ENCODE measurements at regions not wholly inside any gene's neighbourhood (a gene's known extent, or its start where the extent isn't known, plus 50 kb on each side); places are given as distances from the start of the nearest gene placed in this dataset.

DNA sequence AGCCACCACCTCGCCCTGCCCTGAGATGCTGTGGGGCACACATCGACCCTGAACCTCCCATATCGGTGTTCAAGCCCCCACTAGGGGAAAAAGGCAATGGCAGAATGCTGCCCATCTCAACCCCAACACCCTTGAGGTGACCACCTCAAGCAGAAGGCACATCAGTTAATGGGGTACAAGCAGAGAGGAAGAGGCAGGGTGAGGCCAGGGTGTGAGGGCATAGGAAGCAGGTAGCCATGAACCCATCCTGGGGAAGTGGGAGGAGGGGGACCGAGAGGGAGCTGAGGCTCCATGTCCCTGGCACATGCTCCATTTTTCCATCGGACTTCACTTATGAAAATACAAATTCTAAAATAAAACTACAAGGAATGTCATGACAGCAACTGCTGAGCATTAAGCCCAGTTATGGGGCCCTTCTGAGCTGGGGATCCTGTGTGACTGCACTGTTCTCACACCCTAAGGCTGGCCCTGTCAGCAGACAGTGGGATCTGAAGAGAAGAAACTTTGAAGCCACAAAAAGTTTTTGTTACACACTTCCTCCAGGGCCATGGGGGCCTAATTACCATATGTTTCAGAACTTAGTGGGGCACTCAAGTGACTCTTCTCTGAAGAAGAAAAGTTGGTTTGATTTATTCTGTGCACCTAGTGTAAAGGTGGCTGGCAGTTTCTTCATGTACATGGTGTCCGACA lies 68.2 kb upstream of the FAM241A start (continued):
- TF ChIP-seq, protein P1, sequence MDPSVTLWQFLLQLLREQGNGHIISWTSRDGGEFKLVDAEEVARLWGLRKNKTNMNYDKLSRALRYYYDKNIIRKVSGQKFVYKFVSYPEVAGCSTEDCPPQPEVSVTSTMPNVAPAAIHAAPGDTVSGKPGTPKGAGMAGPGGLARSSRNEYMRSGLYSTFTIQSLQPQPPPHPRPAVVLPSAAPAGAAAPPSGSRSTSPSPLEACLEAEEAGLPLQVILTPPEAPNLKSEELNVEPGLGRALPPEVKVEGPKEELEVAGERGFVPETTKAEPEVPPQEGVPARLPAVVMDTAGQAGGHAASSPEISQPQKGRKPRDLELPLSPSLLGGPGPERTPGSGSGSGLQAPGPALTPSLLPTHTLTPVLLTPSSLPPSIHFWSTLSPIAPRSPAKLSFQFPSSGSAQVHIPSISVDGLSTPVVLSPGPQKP (IDR thresholded peaks at IDR 0.05; ENCODE audit: low read depth, low read length): no peak
- no peak for TF ChIP-seq POLR2AphosphoS2 (IDR thresholded peaks at IDR 0.05; ENCODE audit: low read depth, low read length)
- no peak for TF ChIP-seq SUZ12 (IDR thresholded peaks at IDR 0.05; ENCODE audit: unreplicated experiment)
- no peak for TF ChIP-seq SREBF1 (IDR thresholded peaks at IDR 0.05; ENCODE audit: low read length)
- TF ChIP-seq SMAD1 (IDR thresholded peaks at IDR 0.05; ENCODE audit: low read depth, partially characterized antibody): no peak
- no peak for TF ChIP-seq TBL1XR1 (IDR thresholded peaks at IDR 0.05; ENCODE audit: low read depth, low read length)
- TF ChIP-seq ZZZ3 (IDR thresholded peaks at IDR 0.05; ENCODE audit: control insufficient read depth, insufficient read length, low read depth): no peak
- no peak for TF ChIP-seq TCF12 (IDR thresholded peaks at IDR 0.05; ENCODE audit: low read depth, low read length)
- TF ChIP-seq POLR2AphosphoS5 (IDR thresholded peaks at IDR 0.05; ENCODE audit: low read length): no peak

DNA sequence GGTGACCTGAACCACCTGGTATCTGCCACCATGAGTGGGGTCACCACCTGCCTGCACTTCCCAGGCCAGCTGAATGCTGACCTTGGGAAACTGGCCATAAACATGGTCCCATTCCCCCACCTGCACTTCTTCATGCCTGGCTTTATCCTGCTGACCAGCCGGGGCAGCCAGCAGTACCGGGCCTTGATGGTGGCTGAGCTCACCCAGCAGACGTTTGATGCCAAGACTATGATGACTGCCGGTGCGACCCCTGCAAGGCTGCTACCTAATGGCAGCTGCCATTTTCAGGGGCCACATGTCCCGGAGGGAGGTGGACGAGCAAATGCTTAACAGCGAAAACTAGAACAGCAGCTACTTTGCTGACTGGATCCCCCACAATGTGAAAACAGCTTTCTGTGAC lies 67.5 kb upstream of the FAM241A start:
- ATAC-seq (no peak), DNase-seq (ENCODE audit: low read depth, low spot score) (no peak), FAIRE-seq (no peak)
- Histone ChIP-seq H4K20me1 (ENCODE audit: control insufficient read depth, insufficient read depth) (no peaks in the 10 kb centered on the region), H3K4me3 (no peak overlapping the region), H3K9ac (ENCODE audit: control insufficient read depth, insufficient read depth, low read length) (no peak overlapping the region), H3K36me3 (ENCODE audit: control insufficient read depth in 2 of 2, insufficient read depth in 2 of 2, low read length in 1 of 2) (no peaks in the 10 kb centered on the region), H3K9me3 (replicated peaks; ENCODE audit: control insufficient read depth, insufficient read depth, low read length) (no peaks in the 10 kb centered on the region; the same call in 2 of the 3 replicates), H3K4me2 (ENCODE audit: control insufficient read depth, insufficient read depth) (no peak overlapping the region), H3K27ac (ENCODE audit: control insufficient read depth, insufficient read depth) (no peak overlapping the region), H2AFZ (ENCODE audit: control insufficient read depth, low read depth, low read length) (no peak overlapping the region), H3K27me3 (replicated peaks in 1 of 2; ENCODE audit: control insufficient read depth in 2 of 2, insufficient read depth in 2 of 2, low read length in 1 of 2) (no peaks in the 10 kb centered on the region), H3K4me1 (ENCODE audit: control insufficient read depth, insufficient read depth, low read length) (peaks cover 4% of the 10 kb centered on the region), H3K79me2 (ENCODE audit: control insufficient read depth, insufficient read depth, low read length) (no peaks in the 10 kb centered on the region)
- TF ChIP-seq, protein P2, sequence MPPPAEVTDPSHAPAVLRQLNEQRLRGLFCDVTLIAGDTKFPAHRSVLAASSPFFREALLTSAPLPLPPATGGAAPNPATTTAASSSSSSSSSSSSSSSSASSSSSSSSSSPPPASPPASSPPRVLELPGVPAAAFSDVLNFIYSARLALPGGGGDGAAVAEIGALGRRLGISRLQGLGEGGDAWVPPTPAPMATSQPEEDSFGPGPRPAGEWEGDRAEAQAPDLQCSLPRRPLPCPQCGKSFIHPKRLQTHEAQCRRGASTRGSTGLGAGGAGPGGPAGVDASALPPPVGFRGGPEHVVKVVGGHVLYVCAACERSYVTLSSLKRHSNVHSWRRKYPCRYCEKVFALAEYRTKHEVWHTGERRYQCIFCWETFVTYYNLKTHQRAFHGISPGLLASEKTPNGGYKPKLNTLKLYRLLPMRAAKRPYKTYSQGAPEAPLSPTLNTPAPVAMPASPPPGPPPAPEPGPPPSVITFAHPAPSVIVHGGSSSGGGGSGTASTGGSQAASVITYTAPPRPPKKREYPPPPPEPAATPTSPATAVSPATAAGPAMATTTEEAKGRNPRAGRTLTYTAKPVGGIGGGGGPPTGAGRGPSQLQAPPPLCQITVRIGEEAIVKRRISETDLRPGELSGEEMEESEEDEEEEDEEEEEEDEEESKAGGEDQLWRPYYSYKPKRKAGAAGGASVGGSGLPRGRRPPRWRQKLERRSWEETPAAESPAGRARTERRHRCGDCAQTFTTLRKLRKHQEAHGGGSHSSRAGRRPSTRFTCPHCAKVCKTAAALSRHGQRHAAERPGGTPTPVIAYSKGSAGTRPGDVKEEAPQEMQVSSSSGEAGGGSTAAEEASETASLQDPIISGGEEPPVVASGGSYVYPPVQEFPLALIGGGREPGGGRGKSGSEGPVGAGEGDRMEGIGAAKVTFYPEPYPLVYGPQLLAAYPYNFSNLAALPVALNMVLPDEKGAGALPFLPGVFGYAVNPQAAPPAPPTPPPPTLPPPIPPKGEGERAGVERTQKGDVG (CRISPR knock-in tag; IDR thresholded peaks at IDR 0.05): no peak
- no peak for TF ChIP-seq POLR2AphosphoS5 (IDR thresholded peaks at IDR 0.05; ENCODE audit: low read length)
- TF ChIP-seq NRF1 (conservative IDR thresholded peaks at IDR 0.05; ENCODE audit: low read depth, low read length): no peak
- no peak for TF ChIP-seq MEF2A (IDR thresholded peaks at IDR 0.05; ENCODE audit: insufficient read depth, low read depth, low read length)
- ChIA-PET POLR2A (no interaction called here), RAD21 (ENCODE audit: unreplicated experiment) (interaction anchor here (0.5 kb wide), 1 partner anchor 159 kb away, joined by 3 read pairs; no protein-coding TSS in a partner anchor), CTCF (interaction anchor here (0.8 kb wide), 1 partner anchor 442 kb away, joined by 3 read pairs; no protein-coding TSS in a partner anchor), SMC1A (ENCODE audit: uncharacterized antibody, unreplicated experiment) (interaction anchor here (1.1 to 1.4 kb wide), 2 partner anchors 22 to 133 kb away, joined by 4 to 6 read pairs; no protein-coding TSS in a partner anchor)
- no TSS peak for BruUV-seq (replicated peaks)
- in situ Hi-C loops (cut with MboI): no loop called here
- intact Hi-C loops (cut with micrococcal nuclease; ENCODE audit: unreplicated experiment): no loop called here
- WGBS (ENCODE audit: insufficient coverage, insufficient replicate concordance, low lambda C conversion rate, missing lambda C conversion rate): 89% methylated on average over 8 of the region's 8 CpGs
